Fibroblast of villous mesenchyme (primary cell): ENCODE measurements at regions not wholly inside any gene's neighbourhood (a gene's known extent, or its start where the extent isn't known, plus 50 kb on each side); places are given as distances from the start of the nearest gene placed in this dataset.

Experiments used
- DNase-seq: peaks from one replicate; pipeline ENCODE4 v3.0.0-alpha.2; 2010; ENCODE audit warnings: low read depth
- H3K4me3 ChIP-seq: 2 replicates; pipeline ENCODE4 v1.5.1; 2011; ENCODE audit warnings: low read depth, mild to moderate bottlenecking, low read length
- CTCF ChIP-seq: IDR thresholded peaks from 2 replicates; pipeline ENCODE4 v1.5.1; 2012; ENCODE audit warnings: low read depth, mild to moderate bottlenecking, low read length; ENCODE audit not compliant: insufficient read depth

- H3K4me3 ChIP-seq: no peak overlapping the region
- no peak for TF ChIP-seq CTCF
- DNase-seq: no peak
Measured at GRCh38 chr22:44369916-44370801, 57.4 kb upstream of the SHISAL1 start.

DNA sequence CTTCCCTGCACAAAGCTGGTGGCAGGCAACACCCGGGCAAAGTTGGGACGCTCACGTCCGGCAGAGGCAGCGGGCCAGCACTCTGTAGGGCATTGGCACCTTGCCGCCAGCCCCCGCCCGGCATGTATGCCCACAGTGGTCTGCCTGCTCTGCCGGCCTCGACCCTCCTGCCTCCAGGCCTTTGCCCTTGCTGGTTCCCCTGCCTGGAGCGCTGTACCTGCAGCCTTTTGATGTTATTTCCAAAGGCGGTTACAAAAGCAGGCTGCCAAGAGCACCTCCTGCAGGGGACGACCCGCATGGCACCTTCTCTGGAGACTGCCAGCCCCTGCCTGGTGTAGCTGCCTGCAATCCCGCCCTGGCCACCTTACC lies 56.5 kb upstream of the SHISAL1 start:
- no peak overlapping the region for H3K4me3 ChIP-seq
- no peak for TF ChIP-seq CTCF
- no peak for DNase-seq

DNA sequence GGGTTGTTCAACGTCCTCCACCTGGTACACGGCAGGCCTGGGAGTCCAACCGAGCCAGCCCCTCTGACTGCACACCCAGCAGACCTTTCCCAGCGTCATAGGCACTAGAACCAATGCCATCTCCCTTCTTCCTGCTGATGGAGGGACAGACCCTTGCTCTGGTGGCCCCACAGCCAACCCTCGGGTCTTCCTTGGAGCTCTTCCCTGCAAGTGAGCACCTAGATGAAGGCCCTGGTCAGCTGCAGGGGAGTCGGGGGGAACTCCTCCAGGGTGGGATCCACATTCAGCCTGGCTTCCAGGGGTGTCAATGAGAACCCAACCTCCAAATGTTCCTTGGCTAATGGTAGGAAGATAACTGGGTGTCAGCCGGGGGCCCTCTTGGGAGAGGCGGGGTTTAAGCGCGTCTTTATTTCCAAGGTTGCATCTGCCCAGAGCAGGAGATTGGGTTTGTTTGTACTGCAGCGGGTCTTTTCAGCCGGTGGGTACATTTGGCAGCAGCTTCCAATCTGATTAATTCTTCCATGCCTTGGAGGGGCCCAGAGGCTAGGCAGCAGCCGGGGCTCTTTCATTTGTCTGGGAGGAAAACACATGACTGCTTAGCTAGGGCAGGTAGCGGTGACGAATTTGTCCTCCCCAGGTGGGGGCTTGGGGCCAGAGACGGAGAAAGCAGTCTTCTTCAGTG lies 56.0 kb upstream of the SHISAL1 start:
- H3K4me3 ChIP-seq: no peak overlapping the region
- TF ChIP-seq CTCF: no peak
- DNase-seq: no peak

DNA sequence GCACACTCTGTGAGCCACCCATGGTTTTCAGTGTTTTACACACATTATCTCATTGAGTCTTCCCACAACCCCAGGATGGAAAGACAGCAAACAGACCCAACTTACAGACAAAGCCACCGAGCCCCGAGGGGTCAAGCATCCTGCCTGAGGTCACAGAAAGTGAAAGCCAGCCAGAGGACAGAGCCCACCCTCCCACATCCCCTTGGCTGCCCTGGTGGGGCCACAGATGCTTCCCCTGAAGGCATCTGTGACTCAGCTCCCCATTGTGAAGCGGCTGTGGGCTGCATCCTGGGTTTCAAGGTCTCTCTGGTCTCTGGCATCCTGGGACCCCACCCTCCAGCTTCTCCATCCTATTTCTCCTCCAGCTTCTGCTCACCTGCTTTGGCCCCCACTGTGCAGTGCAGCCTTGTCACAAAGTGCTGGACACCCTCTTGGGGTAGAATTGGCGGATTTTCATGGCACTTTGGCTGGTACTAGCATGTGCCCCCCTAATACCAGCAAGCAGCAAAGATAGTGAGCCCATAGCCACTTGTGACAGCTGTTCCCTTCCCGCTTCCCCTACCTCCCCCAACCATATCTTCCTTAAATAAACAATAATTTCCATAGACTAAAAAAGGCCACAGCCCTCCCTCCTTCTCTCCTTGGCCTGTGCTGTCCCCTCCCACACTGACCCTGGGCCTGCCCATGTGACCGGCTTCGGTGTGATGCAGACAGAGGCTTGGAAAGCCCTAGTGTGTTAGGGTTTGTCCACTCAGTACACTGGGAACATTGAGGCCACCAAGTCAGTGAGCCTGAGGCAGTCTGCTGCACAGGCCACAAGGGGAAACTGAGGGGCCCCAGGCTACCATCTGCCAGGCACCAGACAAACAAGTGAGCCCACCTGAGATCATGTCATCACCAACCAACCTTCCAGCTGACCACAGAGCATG lies 53.9 kb upstream of the SHISAL1 start:
- H3K4me3 ChIP-seq: no peak overlapping the region
- DNase-seq: peak; percentile 64
- TF ChIP-seq CTCF: no peak

- TF ChIP-seq CTCF: no peak
- no peak overlapping the region for H3K4me3 ChIP-seq
- DNase-seq: no peak
Measured at GRCh38 chr22:44365832-44366231, 53.1 kb upstream of the SHISAL1 start.

DNA sequence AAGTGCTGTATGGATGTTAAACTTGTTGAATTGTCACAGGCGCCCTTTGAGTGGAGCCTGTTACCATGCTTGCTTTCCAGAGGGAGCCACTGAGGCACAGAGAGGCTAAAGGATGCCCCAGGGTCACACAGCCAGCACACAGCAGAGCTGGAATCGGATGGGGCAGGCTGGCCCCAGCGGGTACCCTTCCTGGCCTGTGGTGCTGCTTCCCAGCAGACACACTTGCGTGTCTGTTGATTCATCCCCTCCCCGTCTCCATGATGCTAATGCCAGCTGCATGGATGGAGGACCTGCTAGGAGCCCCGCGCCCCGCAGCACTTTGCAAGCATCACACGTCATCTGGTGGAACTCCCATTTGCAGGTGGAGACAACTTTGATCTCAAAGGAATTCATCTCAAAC lies 52.4 kb upstream of the SHISAL1 start:
- no peak for DNase-seq
- peak; percentile 6 for TF ChIP-seq CTCF
- H3K4me3 ChIP-seq: no peak overlapping the region
